Peyer's patch (tissue), 4 donors: ENCODE measurements at regions not wholly inside any gene's neighbourhood (a gene's known extent, or its start where the extent isn't known, plus 50 kb on each side); places are given as distances from the start of the nearest gene placed in this dataset.

Source experiments
- POLR2A ChIP-seq, 2 donors: fragments of 450-650 bp; IDR thresholded peaks; one replicate each; pipeline ENCODE4 v1.5.1; 2017; ENCODE audit warnings: antibody characterized with exemption in 2 of 2, mild to moderate bottlenecking in 2 of 2, moderate library complexity in 2 of 2
- TF ChIP-seq, protein P1 (sequence below), 6 experiments: fragments of 450-650 bp in 4 of 6; fragments of 200-600 bp in 2 of 6; sonication (generic) in 1 of 6; IDR thresholded peaks; one replicate each; pipeline ENCODE4 v1.5.1; 2017 to 2019; ENCODE audit warnings: antibody characterized with exemption in 6 of 6, mild to moderate bottlenecking in 3 of 6, moderate library complexity in 1 of 6

GRCh38 chr6:104614394-104614793, 245.3 kb downstream of the HACE1 start:
- TF ChIP-seq, protein P1, sequence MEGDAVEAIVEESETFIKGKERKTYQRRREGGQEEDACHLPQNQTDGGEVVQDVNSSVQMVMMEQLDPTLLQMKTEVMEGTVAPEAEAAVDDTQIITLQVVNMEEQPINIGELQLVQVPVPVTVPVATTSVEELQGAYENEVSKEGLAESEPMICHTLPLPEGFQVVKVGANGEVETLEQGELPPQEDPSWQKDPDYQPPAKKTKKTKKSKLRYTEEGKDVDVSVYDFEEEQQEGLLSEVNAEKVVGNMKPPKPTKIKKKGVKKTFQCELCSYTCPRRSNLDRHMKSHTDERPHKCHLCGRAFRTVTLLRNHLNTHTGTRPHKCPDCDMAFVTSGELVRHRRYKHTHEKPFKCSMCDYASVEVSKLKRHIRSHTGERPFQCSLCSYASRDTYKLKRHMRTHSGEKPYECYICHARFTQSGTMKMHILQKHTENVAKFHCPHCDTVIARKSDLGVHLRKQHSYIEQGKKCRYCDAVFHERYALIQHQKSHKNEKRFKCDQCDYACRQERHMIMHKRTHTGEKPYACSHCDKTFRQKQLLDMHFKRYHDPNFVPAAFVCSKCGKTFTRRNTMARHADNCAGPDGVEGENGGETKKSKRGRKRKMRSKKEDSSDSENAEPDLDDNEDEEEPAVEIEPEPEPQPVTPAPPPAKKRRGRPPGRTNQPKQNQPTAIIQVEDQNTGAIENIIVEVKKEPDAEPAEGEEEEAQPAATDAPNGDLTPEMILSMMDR (IDR thresholded peaks at IDR 0.05): no peak
- no peak for TF ChIP-seq POLR2A (IDR thresholded peaks at IDR 0.05)
